HG03135 (cell line): ENCODE measurements at regions not wholly inside any gene's neighbourhood (a gene's known extent, or its start where the extent isn't known, plus 50 kb on each side); places are given as distances from the start of the nearest gene placed in this dataset.

Source experiments
- ATAC-seq: cut with Tn5 transposase; IDR thresholded peaks from one replicate; pipeline ENCODE4 v1.9.1; 2021; ENCODE audit warnings: mild to moderate bottlenecking, moderate library complexity; ENCODE audit not compliant: unreplicated experiment

- no peak for ATAC-seq
Observed at GRCh38 chr15:70258369-70259027, 160.8 kb upstream of the TLE3 start.

- ATAC-seq = no peak
Observed at GRCh38 chr15:70257573-70258248, 160.0 kb upstream of the TLE3 start.

GRCh38 chr15:70257047-70257446, 159.3 kb upstream of the TLE3 start:
- ATAC-seq = no peak

GRCh38 chr15:70254311-70254869, 156.7 kb upstream of the TLE3 start:
- no peak for ATAC-seq

- ATAC-seq = no peak
Observed at GRCh38 chr15:70253461-70254156, 155.9 kb upstream of the TLE3 start.

GRCh38 chr15:70252951-70253320, 155.2 kb upstream of the TLE3 start:
- ATAC-seq = no peak

GRCh38 chr15:70252056-70252950, 154.6 kb upstream of the TLE3 start:
- no peak for ATAC-seq

- ATAC-seq = no peak
Observed at GRCh38 chr15:70251246-70251990, 153.7 kb upstream of the TLE3 start.

- no peak for ATAC-seq
Observed at GRCh38 chr15:70250208-70251201, 152.8 kb upstream of the TLE3 start.

GRCh38 chr15:70249616-70250015, 151.9 kb upstream of the TLE3 start:
- no peak for ATAC-seq

- no peak for ATAC-seq
Observed at GRCh38 chr15:70248116-70249025, 150.7 kb upstream of the TLE3 start.

- ATAC-seq = no peak
Observed at GRCh38 chr15:70247281-70247680, 149.6 kb upstream of the TLE3 start.

- ATAC-seq = no peak
Observed at GRCh38 chr15:70246623-70247220, 149.0 kb upstream of the TLE3 start.

- ATAC-seq = no peak
Observed at GRCh38 chr15:70245932-70246622, 148.4 kb upstream of the TLE3 start.

- no peak for ATAC-seq
Observed at GRCh38 chr15:70244978-70245542, 147.3 kb upstream of the TLE3 start.

- no peak for ATAC-seq
Observed at GRCh38 chr15:70243686-70244540, 146.2 kb upstream of the TLE3 start.
